ENCODE measurements at regions not wholly inside any gene's neighbourhood (a gene's known extent, or its start where the extent isn't known, plus 50 kb on each side); places are given as distances from the start of the nearest gene placed in this dataset.

- peak; percentile 52 for DNase-seq (ENCODE audit: low spot score)
Measured at GRCh38 chr2:18378020-18378653, 182.3 kb downstream of the RDH14 start.

GRCh38 chr2:18376936-18377335, 183.5 kb downstream of the RDH14 start:
- no peak for DNase-seq (ENCODE audit: low spot score)

DNA sequence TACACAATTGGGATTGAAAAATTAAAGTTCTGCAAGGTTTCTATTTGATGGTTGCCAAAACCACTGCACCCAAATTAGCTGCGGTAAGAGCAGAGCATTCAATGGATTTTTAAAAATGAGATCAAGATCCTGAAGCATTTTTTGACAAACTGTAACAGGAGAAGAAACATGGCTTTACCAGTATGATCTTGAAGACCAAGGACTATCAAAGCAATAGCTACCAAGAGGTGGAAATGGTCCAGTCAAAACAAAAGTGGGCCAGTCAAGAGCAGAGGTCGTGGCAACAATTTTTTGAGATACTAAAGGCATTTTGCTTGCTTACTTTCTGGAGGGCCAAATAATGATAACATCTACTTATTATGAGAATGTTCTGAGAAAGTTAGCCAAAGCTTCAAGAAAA, 186.8 kb downstream of the RDH14 start:
- DNase-seq (ENCODE audit: low spot score), result no peak

DNA sequence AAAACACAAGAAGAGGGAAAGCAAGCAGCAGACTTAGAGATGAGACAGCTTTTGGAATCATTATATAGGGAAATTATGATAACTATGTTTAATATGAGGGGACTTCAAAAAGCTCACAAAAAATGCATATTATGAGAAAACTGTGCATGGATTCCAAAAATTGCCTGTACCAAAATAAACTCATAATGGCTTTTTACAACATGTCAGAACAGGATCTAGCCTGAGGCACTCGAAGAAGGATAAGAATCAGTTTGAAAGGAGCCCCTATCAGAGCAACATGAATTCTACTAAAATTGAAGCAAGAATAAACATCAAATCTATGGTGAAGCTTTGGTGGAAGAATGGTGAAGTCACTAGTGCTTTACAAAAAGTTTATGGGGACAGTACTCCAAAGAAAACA, 187.4 kb downstream of the RDH14 start:
- DNase-seq (ENCODE audit: low spot score), result no peak

GRCh38 chr2:18372641-18373040, 187.8 kb downstream of the RDH14 start:
- DNase-seq (ENCODE audit: low spot score), result no peak

GRCh38 chr2:18369760-18370159, 190.7 kb downstream of the RDH14 start:
- no peak for DNase-seq (ENCODE audit: low spot score)

- DNase-seq (ENCODE audit: low spot score), result no peak
Measured at GRCh38 chr2:18368008-18368407, 192.4 kb downstream of the RDH14 start.

- no peak for DNase-seq (ENCODE audit: low spot score)
Measured at GRCh38 chr2:18365342-18365741, 195.1 kb downstream of the RDH14 start.

- DNase-seq (ENCODE audit: low spot score), result no peak
Measured at GRCh38 chr2:18363348-18363747, 197.1 kb downstream of the RDH14 start.

DNA sequence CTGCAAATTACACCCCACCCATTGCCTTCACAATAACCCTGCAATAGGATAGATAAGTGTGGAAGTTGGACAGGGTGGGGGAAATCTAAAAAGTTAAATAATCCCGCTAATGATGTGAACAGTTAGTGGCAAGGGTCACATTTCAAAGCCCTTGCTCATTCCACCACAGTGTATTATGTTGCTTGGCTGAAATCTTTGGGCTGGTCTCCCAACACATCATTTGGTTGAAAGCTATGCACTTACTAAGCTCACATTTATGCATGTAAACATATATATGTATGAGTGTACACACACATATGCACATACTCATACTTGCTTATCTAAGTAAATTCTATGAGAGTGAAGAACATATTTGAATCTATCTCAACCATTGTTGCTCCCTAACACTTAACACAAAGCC, 197.8 kb downstream of the RDH14 start:
- no peak for DNase-seq (ENCODE audit: low spot score)

- DNase-seq (ENCODE audit: low spot score), result no peak
Measured at GRCh38 chr2:18357537-18357936, 202.9 kb downstream of the RDH14 start.

DNA sequence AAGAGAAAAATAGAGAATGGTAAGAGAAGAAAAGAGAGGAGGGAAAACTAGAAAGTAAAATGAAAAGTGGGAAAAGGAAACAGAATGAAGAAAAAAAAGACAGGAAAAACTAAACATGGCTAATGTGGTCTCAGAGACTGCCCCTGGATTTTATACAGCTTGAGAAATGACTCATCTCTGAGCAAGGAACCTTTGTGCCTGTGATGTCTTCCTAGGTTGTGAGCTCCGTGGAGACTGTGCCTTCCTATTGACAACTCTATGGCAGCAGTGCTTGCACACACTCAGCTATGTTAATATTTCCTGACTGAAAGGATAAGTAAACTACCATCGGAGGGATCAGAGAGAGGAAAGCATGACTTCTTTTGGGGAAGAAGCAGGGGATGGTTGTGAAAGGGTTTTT, 203.8 kb downstream of the RDH14 start:
- DNase-seq (ENCODE audit: low spot score), result no peak

DNA sequence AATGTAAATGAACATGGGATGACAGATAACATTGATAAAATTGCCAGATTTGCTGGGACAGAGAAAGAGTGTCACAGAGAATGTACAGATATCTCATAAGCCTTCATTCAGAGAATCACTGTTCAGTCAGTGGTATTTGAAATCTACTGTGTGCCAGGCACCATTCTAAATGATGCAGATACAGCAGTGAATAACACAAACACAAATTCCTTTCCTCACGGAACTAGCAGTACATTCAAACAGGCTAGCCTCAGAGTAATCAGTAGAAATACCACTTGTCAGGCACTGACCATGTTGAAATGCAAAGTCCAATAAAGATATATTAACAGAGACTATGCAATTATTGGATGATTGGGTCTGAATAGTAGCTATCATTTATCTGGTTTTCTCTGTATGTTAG, 211.0 kb downstream of the RDH14 start:
- no peak for DNase-seq (ENCODE audit: low spot score)

DNA sequence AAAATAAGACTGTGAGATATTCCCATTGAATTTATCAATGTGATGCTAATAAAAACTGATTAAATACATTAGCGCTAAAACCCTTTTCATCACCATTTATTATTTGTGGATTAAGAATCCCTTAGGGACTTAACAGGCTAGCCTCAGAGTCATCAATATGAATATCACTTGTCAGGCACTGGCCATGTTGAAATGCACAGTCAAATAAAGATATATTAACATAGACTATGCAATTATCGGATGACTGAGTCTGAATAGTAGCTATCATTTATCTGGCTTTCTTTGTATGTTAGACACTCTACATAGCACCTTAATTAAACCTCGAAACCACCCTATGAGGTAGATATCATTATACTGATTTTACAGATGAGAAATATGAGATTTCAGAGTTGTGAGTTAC, 213.6 kb downstream of the RDH14 start:
- no peak for DNase-seq (ENCODE audit: low spot score)

- DNase-seq (ENCODE audit: low spot score), result no peak
Measured at GRCh38 chr2:18346344-18346743, 214.1 kb downstream of the RDH14 start.

- DNase-seq (ENCODE audit: low spot score), result no peak
Measured at GRCh38 chr2:18345848-18346247, 214.6 kb downstream of the RDH14 start.

DNA sequence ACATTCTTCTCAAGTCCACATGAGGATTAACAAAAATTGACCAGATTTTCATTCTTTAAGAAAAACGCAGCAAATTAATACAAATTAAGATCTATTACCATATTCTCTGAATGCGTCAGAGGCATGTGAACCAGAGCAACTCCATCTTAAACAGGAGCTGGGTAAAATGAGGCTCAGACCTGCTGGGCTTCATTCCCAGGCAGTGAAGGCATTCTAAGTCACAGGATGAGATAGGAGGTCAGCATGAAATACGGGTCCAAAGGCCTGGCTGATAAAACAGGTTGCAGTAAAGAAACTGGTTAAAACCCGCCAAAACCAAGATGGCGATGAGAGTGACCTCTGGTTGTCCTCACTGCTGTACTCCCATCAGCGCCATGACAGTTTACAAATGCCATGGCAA, 217.6 kb downstream of the RDH14 start:
- DNase-seq (ENCODE audit: low spot score), result no peak

DNA sequence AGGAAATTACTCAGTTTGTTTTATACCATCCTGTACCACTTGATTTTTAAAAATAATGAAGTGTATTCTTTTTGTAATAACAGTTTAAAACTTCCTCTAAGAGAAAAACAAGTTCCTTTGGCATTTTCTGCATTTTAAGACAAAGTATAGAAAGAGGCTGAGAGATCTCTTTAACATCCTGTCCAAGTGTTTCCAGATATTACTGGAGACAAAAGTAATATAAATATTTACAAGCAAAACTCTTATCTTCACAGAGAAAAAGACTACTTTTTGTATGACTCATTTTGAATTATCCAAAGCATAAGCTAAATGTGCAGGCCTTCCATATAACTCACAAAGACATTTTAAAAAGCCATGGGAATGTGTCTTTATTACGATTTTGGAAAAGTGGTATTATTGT, 221.1 kb downstream of the RDH14 start:
- no peak for DNase-seq (ENCODE audit: low spot score)

DNA sequence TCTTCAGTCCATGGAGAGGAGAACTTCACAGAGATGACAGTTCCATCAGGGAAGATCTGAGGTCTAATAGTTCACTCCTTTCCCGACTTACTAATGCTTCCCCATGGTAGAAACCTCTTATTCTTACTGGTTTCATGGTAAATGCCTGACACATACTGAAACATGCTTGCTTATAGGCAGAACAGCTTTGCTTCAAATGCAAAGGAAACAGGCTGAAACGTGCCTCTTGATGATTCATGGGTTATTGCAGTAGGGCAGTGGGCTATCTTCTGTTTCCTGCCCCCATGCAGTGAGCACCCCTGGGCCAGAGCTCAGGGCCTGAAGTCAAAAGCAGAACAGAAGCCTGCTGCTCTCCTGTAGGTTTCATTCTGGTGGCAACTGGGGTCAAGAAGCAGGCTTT, 223.5 kb downstream of the RDH14 start:
- DNase-seq (ENCODE audit: low spot score), result no peak

DNA sequence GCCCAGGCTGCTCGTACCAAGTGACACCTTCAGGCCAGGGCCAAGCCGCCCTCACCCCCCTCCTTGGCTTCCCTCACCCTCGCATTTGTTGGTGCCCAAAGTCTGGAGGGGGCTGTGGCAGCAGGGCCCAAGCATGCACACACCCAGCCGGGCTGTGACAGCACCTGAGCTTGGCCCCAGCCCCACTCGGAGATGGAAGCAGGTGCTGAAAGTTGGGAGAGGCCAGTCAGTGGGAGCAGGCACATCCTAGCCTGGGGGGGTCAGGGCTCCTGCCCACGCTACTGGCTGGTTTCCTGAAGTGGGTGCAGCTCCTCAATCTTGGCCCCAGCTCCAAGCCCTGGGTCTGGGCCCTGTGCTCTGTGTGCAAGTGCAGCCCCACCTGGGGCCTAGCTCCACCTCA, 228.0 kb downstream of the RDH14 start:
- DNase-seq (ENCODE audit: low spot score), result no peak

- DNase-seq (ENCODE audit: low spot score), result no peak
Measured at GRCh38 chr2:18325118-18325517, 235.3 kb downstream of the RDH14 start.

DNA sequence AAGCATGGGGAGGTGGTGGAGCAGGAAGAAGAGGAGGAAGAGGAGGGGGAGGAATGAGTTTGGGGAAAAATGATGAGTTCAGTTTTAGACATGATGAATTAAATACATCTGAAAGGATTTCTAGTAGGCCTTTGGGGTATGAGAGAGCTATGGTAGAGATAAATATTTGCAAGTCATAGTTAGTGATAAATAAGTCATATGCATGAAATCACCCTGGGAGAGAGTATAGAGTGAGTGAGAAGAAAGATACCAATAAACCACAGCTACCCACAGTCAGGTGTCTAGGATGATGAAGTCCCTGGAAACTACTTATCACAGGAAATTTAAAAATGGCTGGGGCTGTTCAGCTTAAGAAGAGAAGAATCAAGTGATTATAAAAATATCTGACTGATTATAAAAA, 240.5 kb downstream of the RDH14 start:
- DNase-seq (ENCODE audit: low spot score), result no peak

GRCh38 chr2:18317017-18317416, 243.4 kb downstream of the RDH14 start:
- no peak for DNase-seq (ENCODE audit: low spot score)

DNA sequence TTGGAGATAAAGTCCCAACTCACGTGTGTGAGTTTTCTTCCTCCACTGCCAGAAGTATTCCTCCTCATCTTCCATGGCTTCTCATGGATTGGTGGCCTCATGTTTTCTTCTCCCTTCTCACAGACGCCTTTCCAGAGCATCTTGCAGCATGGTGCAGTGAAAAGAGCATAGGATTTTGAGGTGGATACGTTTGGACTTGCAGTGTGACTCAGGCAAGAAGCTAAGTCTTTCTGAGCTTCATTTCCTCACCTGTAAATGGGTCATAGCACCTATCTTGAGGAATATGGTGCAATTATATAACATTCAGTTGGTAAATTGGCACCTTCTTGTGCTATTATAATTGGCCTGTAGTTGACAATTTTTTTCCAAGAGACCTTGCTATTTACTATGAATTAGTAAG, 247.6 kb downstream of the RDH14 start:
- DNase-seq (ENCODE audit: low spot score), result no peak
